SJSA1 (cell line): ENCODE measurements at regions not wholly inside any gene's neighbourhood (a gene's known extent, or its start where the extent isn't known, plus 50 kb on each side); places are given as distances from the start of the nearest gene placed in this dataset.
"Not testable (repeated sequence)": the region's sequence is repeated elsewhere in the genome, so short reads cannot be mapped to it uniquely, and the experiment has no call there.

Source experiments
- DNase-seq, 2 experiments: peaks; one replicate each; pipeline ENCODE4 v3.0.0-alpha.2; 2015 to 2020; ENCODE audit warnings: low spot score in 2 of 2, low read depth in 1 of 2
- H3K27ac ChIP-seq: fragments of 250-450 bp; sonication (Bioruptor Pico); 2 replicates; pipeline ENCODE4 v1.5.1; 2020; ENCODE audit warnings: mild to moderate bottlenecking, moderate library complexity
- H3K27me3 ChIP-seq: fragments of 250-450 bp; sonication (Bioruptor Pico); replicated peaks from 2 replicates; pipeline ENCODE4 v1.5.1; 2020; ENCODE audit warnings: mild to moderate bottlenecking, moderate library complexity
- H3K36me3 ChIP-seq: fragments of 250-450 bp; sonication (Bioruptor Pico); 2 replicates; pipeline ENCODE4 v1.5.1; 2020; ENCODE audit warnings: mild to moderate bottlenecking
- H3K4me1 ChIP-seq: fragments of 250-450 bp; sonication (Bioruptor Pico); replicated peaks from 2 replicates; pipeline ENCODE4 v1.6.1; 2021; ENCODE audit warnings: mild to moderate bottlenecking
- H3K4me3 ChIP-seq: fragments of 250-450 bp; sonication (Bioruptor Pico); 2 replicates; pipeline ENCODE4 v1.5.1; 2020; ENCODE audit warnings: mild to moderate bottlenecking
- H3K9me3 ChIP-seq: fragments of 250-450 bp; sonication (Bioruptor Pico); replicated peaks from 2 replicates; pipeline ENCODE4 v1.5.1; 2020; ENCODE audit warnings: mild to moderate bottlenecking

- Histone ChIP-seq H3K27me3 (no peaks in the 10 kb centered on the region), H3K4me1 (no peaks in the 10 kb centered on the region), H3K36me3 (no peaks in the 10 kb centered on the region), H3K27ac (no peak overlapping the region), H3K9me3 (no peaks in the 10 kb centered on the region), H3K4me3 (no peak overlapping the region)
- DNase-seq: no peak
Measured at GRCh38 chr20:17868151-17868550, 100.4 kb downstream of the SNX5 start.

DNA sequence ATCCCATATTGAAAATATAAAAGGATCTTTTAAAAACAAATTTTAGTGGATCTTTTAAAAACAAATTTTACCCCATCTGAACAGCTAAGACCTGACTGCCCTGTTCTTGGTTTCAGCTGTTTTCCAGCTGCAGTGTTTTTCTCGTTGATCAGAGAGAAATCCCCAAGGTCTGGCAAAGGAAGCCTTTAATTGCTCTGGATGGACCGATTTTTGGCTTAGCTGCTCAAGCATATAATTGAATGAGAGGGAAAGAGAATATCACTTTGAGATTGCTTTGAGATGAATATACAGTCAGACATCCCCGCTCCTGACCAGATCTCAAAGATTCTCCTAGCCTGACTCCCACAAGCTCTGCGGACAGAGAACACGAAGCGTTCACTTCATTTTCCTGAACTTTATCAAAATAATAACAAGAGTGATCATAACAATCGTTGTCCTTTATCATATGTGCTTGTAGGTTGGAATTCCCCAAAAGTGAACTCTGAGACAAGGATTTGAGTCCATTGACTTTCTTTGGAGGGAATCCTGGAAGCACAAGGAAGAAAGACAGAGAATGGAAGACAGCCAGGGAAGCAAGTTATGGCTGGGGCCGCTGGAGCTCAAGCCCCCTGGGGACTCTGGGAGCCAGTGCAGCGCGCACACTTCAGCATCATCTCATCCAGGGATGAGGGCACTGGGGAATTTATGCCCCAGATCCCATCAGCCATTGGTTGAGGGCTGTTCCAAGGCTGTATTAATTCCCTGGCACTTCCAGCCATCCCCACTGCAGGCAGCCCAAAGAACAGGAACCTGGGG is 101.3 kb downstream of the SNX5 start:
- no peaks in the 10 kb centered on the region for H3K4me1 ChIP-seq
- no peaks in the 10 kb centered on the region for H3K36me3 ChIP-seq
- no peak for DNase-seq
- no peaks in the 10 kb centered on the region for H3K27me3 ChIP-seq
- no peak overlapping the region for H3K27ac ChIP-seq
- no peaks in the 10 kb centered on the region for H3K9me3 ChIP-seq
- H3K4me3 ChIP-seq: no peak overlapping the region

- Histone ChIP-seq H3K27ac (no peak overlapping the region), H3K27me3 (no peaks in the 10 kb centered on the region), H3K9me3 (no peaks in the 10 kb centered on the region), H3K36me3 (no peaks in the 10 kb centered on the region), H3K4me1 (no peaks in the 10 kb centered on the region), H3K4me3 (no peak overlapping the region)
- DNase-seq: no peak
Measured at GRCh38 chr20:17866234-17867001, 102.2 kb downstream of the SNX5 start.

- DNase-seq: no peak
- Histone ChIP-seq H3K36me3 (no peaks in the 10 kb centered on the region), H3K9me3 (no peaks in the 10 kb centered on the region), H3K4me1 (no peaks in the 10 kb centered on the region), H3K4me3 (no peak overlapping the region), H3K27ac (no peak overlapping the region), H3K27me3 (no peaks in the 10 kb centered on the region)
Measured at GRCh38 chr20:17863577-17864292, 104.9 kb downstream of the SNX5 start.

DNA sequence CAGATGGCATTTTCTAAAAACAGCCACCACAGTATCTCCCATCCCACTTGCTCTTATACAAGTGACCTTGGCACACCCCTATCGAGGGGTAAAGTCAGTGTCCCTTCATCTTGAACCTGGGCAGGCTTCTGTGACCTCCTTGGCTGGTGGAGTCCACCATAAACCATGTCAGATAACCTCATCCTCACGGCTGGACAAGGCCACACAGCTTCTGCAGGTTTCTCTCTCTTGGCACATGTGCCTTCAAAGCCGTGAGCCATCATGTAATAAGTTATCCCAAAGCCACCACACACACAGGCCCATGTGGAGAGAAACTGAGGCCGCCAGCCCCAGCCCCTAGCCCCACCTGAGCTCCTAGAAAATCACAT is 105.4 kb downstream of the SNX5 start:
- DNase-seq: no peak
- Histone ChIP-seq H3K27ac (no peak overlapping the region), H3K4me3 (no peak overlapping the region), H3K9me3 (no peaks in the 10 kb centered on the region), H3K4me1 (no peaks in the 10 kb centered on the region), H3K36me3 (no peaks in the 10 kb centered on the region), H3K27me3 (no peaks in the 10 kb centered on the region)

DNA sequence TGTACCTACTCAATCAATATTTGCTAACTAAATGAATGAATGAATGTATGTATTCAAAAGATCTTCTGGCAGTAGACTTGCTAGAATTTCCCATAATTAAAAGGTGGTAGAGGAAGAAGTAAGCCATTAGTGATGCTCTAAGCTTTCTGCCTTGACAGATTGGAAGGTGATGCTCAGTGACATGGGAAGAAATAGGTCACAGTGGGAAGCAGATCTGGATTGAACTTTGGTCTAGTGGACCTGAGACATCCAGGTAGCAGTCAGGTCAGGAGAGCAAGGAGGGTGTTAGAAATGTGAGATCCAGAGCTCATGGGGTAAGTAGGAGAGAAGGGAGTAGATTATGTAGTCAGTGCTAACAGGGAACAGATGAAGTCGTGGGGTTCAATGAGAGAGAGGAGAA is 106.4 kb downstream of the SNX5 start:
- H3K27ac ChIP-seq: no peak overlapping the region
- no peaks in the 10 kb centered on the region for H3K4me1 ChIP-seq
- H3K27me3 ChIP-seq: no peaks in the 10 kb centered on the region
- H3K36me3 ChIP-seq: no peaks in the 10 kb centered on the region
- no peak overlapping the region for H3K4me3 ChIP-seq
- DNase-seq: no peak
- no peaks in the 10 kb centered on the region for H3K9me3 ChIP-seq

DNA sequence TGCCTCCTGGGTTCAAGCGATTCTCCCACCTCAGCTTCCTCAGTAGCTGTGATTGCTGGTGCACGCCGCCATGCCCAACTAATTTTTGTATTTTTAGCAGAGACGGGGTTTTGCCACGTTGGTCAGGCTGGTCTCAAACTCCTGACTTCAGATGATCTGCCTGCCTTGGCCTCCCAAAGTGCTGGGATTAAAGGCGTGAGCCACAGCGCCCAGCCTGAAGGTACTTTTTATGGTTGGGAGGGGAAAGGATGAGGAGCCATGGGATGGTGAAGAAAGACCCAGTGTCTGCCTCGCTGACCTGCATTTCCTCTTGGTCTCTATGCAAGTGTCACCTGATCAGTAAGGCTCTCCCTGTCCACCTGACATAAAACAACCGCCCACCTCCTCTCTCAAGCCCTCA is 107.0 kb downstream of the SNX5 start:
- not testable (repeated sequence) for H3K27ac ChIP-seq, DNase-seq

DNA sequence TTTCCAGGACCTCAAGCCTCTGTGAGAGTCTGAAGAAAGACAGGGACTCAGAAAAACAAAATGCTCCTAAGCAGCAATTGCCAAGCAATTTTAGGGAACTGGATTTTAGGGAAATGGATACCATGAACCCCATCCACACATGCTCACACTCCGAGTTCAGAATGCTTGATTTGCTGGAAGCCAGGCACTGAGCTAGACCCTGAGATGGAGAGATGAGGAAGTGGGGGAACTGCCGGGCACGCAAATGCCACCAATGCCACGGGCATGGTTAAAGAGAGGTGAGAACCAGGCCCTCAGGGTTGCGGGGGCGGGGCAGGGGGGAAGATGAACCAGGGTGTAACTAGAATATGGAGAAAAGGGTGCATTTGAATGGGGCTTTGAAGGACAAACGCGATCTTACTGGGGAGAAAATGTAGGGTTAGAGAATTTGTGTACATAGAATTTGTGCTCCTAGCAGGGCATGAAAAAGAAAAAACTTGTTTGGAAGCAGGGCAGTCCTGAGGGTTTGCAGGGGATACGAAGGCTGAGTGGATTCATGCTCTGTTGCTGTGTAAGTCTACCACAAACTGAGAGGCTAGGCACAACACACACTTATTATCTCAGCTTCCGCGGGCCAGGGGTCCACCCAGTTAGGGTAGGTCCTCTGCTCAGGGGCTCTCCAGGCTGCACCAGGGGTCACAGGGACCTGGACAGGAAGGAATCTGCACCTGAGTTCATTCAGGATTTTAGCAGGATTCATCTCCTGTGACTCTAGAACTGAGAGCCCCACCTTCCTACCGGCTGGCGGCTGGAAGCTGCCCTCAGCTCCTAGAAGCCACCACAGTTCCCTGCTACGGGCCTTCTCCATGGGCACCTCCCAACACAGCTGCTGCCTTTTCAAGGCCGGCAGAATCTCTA is 108.0 kb downstream of the SNX5 start:
- H3K4me3 ChIP-seq: no peak overlapping the region
- H3K36me3 ChIP-seq: no peaks in the 10 kb centered on the region
- no peak for DNase-seq
- H3K4me1 ChIP-seq: no peaks in the 10 kb centered on the region
- H3K27me3 ChIP-seq: no peaks in the 10 kb centered on the region
- no peaks in the 10 kb centered on the region for H3K9me3 ChIP-seq
- no peak overlapping the region for H3K27ac ChIP-seq

More for the DNA sequence above, 107.0 kb downstream of the SNX5 start:
- not testable (repeated sequence) for H3K27me3 ChIP-seq, H3K9me3 ChIP-seq, H3K4me1 ChIP-seq, H3K36me3 ChIP-seq, H3K4me3 ChIP-seq

DNA sequence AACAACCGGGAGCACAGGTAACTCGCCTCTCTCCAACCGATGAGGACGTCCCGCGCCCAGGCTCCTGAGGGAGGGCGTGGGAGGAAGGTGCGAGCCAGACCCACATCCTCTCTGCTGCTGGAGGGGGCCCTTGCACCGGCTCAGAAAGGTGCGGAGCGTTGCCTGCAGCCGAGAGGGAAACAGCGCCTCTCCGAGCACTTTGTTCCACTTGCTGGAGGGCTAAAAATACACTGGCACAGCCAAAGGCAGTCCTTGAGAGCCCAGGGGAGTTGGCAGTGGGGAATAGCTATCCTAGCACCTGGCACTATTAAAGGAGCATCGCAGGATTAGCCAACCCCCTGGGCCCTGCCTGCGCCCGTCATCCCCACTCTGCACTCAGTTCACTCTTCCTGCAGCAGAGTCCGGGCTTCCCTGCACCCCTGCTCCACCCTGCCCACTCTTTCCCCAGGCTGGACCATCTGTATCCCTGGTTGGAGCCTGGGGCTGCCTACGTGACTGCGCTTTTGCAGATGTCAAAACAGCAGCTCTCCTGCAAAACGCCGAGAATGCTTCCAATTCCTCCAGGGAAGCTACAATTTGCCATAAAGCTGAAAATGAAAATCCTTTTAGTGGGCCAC is 108.9 kb downstream of the SNX5 start:
- DNase-seq: no peak
- Histone ChIP-seq H3K36me3 (no peaks in the 10 kb centered on the region), H3K27ac (no peak overlapping the region), H3K27me3 (no peaks in the 10 kb centered on the region), H3K9me3 (no peaks in the 10 kb centered on the region), H3K4me3 (no peak overlapping the region), H3K4me1 (no peaks in the 10 kb centered on the region)

DNA sequence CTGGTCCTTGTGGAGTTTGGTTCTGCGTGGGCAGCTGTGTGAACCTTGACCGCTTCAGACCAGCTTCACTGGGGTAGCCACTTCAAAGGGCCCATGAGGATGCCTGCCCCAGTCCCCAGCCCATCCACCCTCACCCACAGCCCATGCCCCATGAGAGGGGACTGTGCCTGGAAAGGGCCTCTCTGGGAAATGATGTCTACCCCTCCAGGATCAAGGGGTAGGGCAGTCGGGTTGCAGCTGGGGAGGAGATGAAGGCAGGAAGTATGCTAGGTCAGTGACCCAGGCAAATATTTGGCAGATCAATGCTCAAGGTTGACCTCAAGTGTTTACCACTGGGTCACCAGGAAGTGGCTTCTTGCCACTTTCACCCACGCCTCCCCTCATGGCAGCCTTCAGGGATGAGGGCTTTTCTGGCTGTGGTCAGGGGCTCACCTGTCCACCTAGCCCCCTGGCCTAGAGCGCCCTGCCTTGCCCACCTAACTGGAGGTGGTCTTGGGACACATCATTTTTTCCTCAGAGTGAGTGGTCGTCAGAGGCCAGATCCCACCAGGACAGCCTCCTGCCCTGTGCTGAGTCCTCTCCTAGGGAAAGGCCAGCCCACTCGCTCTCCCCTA is 109.5 kb downstream of the SNX5 start:
- H3K9me3 ChIP-seq: no peaks in the 10 kb centered on the region
- no peak overlapping the region for H3K27ac ChIP-seq
- DNase-seq: no peak
- H3K36me3 ChIP-seq: no peaks in the 10 kb centered on the region
- H3K27me3 ChIP-seq: no peaks in the 10 kb centered on the region
- H3K4me1 ChIP-seq: no peaks in the 10 kb centered on the region; the same call in 1 of the 2 replicates
- H3K4me3 ChIP-seq: no peak overlapping the region

DNA sequence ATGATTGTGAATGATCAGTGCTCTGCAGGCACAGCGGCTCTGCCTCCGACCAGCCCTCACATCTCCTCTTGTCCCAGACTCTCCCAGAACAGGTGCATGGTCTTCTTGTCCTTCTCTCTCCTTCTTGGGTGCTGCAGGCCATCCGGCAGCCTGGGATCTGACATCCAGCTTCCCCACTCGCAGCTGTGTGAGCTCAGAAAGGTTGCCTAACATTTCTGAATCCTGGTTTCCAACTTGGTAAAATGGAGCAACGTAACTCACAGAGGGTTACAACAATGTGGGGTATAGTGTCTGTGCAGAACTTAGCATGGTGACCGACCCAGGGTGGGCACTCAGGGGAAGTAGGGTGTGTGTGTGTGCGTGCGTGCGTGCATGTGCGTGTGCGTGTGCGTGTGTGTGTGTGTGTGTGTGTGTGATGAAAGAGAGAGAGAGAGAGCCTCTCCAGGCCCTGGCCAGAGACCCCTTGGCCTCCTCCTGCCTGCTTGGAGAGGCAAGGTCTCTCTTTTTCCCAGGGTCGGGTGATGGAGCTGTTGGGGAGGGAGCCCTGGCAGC is 110.1 kb downstream of the SNX5 start:
- Histone ChIP-seq H3K27me3 (no peaks in the 10 kb centered on the region), H3K9me3 (peaks cover under 1% of the 10 kb centered on the region; the same call in 1 of the 2 replicates), H3K27ac (no peak overlapping the region), H3K36me3 (no peaks in the 10 kb centered on the region), H3K4me1 (no peaks in the 10 kb centered on the region; the same call in 1 of the 2 replicates), H3K4me3 (no peak overlapping the region)
- DNase-seq: no peak

GRCh38 chr20:17857639-17858449 is 110.8 kb downstream of the SNX5 start:
- Histone ChIP-seq H3K36me3 (no peaks in the 10 kb centered on the region), H3K27me3 (no peaks in the 10 kb centered on the region), H3K27ac (no peak overlapping the region), H3K9me3 (peaks cover 4% of the 10 kb centered on the region; the same call in 1 of the 2 replicates), H3K4me1 (no peaks in the 10 kb centered on the region; the same call in 1 of the 2 replicates), H3K4me3 (no peak overlapping the region)
- DNase-seq: no peak
